Globus pallidus (tissue), 1 donor: ENCODE measurements at regions not wholly inside any gene's neighbourhood (a gene's known extent, or its start where the extent isn't known, plus 50 kb on each side); places are given as distances from the start of the nearest gene placed in this dataset.

Experiments
- DNase-seq: peaks from one replicate; pipeline ENCODE4 v3.0.0-alpha.2; 2015; ENCODE audit warnings: low spot score

DNA sequence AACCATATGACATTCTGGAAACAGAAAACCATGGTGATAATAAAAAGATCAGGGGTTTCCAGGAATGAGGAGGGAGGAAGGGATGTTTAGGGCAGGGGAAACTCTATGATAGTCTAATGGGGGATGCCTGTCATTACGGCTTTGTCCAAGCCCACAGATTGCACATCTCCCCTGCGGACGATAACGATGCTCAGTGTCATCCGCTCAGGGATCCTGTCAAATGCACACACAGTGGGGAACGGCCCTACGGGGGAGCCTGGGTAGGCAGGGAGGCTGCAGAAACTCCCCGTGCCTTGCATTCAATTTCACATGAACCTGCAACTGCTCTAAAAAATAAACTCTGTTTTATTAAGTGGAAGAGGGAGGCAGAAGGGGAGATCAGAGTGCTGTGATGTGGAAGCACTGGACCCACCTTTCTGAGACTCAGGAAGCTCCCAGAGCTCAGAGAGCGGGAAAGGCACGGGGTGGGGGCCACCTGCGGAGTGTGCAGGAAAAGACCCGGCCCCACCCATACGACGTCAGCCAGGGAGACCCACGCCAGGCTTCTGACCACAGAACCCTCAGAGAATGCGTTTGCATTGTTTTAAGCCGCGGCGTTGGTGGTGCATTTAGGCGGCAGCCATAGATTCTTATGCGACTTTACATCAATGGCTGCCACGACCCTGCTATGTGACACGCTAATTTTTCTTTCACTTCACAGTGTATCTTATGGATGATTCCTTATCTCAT is 543.5 kb downstream of the BRD1 start:
- no peak for DNase-seq

GRCh38 chr22:49282596-49282995 is 545.1 kb downstream of the BRD1 start:
- DNase-seq = no peak

- DNase-seq = no peak
These were observed 546.0 kb downstream of the BRD1 start for GRCh38 chr22:49281467-49282340.

DNA sequence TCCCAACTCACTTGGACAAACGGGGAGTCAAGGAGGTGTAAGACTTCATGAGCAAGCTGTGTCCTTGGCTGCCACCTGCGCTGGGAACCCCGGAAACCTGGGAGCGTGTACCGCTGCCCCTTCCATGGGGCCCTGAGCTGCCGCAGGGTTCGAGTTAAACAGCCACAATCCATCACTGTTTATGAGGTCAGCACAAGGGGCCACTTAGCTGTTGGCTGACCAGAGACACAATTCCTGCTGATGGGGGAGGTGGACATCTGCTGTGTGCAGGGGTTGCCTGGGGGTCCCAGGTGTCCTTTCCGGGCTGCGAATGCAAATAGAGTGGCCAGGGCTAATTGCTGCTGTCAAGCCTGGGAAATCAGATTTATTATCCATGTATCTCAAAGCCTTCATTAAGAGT is 549.3 kb downstream of the BRD1 start:
- no peak for DNase-seq

GRCh38 chr22:49276567-49276966 is 551.1 kb downstream of the BRD1 start:
- DNase-seq = no peak

DNA sequence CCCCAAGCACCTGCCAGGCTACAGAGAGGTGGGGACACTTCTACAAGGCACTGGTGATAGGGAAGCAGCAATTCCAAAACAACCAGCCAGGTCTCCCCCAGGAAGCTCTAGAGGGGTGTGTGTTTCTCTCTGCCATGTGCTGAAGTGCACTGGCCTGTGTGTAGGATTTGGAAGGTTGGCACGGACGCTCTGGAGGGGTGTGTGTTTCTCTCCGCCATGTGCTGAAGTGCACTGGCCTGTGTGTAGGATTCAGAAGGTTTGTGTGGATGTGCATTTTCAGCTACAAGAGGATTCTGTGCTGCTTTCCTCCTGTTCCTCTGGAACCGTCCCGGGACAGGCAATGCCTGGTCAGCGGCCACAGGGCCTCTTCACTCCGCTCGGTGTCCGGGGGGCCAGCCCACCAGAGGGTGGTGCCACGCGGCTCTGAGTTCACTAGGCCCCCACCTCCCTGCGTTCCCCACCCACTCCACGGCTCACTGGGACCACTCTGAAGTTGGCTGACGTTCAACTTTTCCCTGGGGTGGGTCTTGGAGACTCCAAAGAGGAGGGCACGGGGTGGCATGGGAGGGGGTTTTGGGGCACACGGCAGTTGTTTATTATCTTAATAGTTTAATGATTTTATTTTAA is 552.8 kb downstream of the BRD1 start:
- no peak for DNase-seq

DNA sequence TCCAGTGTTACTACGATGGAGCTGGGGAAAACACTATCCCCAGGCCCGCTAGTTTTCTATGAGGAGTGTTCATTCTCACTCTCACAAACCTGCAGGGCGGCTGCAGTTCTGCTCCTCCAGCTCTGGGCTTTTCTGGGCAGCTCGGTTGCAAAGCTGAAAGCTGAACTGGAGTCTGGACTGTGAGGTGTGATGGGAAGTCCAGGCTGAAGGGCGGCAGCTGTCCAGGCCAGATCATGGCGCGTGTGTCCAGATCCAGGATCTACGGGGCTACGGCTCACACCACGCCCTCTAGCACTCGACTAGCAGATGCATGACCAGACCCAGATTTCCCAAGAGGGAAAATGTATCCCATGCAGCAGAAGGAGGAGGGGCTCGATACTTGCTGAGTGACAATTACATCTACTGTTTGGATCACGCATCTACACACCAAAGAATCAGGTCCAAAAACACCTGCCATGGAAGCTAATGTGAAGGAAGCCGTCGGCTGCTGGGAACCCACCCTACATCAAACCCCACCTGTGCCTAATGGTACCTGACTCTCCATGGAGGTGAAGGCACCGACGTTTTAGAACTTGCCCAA is 555.0 kb downstream of the BRD1 start:
- DNase-seq = no peak

- DNase-seq = no peak
These were observed 555.8 kb downstream of the BRD1 start for GRCh38 chr22:49271831-49272230.

DNA sequence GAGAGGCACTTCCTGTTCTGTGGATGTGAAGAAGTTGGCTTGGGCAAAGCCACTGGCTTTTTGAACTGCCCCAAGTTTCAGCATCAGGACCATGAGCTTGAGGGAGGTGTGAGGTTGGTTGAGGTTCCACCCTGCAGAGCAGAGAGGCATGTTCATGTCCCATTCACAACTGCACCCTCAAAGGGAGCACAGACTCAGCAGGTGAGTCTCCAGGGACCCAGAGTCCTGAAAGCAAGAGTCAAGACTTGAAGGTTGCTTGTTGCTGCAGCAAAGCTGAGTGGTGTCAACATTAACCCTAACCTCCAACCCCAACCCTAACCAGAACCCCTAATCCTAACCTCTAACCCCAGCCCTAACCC is 556.3 kb downstream of the BRD1 start:
- DNase-seq = no peak

- no peak for DNase-seq
These were observed 556.9 kb downstream of the BRD1 start for GRCh38 chr22:49270595-49271368.

- DNase-seq = no peak
These were observed 557.7 kb downstream of the BRD1 start for GRCh38 chr22:49269928-49270327.

GRCh38 chr22:49269371-49269770 is 558.3 kb downstream of the BRD1 start:
- no peak for DNase-seq

DNA sequence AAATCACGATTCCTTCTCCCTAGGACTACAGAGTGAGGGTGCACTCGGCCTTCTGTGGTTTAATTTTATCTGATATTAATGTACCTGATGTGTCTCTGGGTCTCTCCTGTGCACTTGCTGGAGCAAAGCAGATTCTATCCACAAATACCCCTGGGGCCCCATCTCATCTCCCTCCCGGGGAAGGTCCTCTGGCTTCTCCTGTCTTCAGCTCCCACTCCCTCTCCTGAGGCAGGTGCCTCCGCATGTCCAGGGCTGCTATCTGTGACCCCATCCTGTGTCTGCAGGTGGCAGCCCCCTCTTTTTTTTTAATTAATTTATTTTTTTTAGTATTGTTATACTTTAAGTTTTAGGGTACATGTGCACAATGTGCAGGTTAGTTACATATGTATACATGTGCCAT is 558.7 kb downstream of the BRD1 start:
- DNase-seq = no peak

DNA sequence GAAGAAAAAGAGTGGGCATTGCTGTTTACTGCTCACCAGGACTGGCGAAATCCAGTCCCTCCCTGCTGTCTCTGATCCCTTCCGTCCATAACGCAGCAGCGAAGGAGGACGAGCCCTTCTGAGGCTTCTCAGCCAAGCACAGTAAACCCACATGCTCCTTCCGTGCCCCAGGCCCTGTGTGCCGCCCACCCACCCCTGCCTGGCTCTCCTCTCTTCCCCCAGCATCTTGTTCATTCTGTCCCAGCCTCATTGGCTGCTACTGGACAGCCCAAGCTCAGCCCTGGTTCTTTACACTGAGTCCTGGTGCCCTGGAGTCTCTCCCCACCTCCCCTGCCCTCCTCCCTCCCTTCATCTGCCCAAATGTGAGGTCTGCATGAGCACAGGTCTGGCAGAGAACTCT is 559.7 kb downstream of the BRD1 start:
- DNase-seq = no peak

DNA sequence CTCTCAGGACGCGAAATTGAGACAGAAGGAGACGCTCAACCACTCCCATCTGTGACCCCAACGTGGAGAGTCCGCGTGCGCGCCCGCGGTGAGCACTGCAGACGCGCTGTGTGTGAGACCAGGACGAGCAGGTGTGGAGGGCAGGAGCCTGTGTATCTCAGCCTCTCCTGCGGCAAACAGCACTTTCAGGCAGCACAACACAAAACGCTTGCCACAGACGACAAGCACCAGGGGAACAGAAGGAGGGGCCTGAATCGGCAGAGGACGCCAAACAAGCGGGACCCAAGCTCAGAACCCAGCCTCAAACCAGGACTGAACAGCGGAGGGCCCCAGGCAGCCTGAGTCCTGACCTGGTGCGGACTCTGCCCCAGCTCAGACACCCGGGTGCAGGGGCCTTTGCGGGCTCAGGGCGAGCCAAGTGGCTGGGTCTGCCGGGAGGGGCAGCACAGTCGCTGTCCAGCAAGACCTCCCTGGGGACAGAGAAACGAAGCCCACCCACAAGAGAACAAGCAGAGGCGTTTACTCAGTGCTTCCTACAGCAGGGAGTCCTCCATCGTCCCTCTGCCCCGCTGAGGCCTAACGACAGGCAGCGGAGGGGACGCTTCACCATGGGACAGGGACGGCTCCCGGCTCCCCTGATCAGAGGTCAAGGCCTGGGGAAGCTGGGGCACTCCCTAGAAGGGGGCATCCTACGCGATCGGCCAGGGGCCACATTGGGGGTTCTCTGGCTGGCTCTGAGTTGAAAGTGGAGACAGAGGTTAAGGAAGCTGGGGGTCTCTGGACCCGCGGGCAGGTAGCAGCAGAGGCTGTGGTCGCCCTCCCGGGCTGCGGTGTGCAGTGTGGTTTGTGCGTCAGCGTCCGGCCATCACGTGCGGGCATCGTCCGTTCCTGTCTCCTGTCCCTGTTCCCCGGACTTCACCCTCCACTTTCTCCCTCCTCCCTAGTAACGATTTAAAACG is 560.8 kb downstream of the BRD1 start:
- DNase-seq = no peak

- no peak for DNase-seq
These were observed 563.0 kb downstream of the BRD1 start for GRCh38 chr22:49264696-49265095.

- DNase-seq = no peak
These were observed 564.6 kb downstream of the BRD1 start for GRCh38 chr22:49263101-49263500.

DNA sequence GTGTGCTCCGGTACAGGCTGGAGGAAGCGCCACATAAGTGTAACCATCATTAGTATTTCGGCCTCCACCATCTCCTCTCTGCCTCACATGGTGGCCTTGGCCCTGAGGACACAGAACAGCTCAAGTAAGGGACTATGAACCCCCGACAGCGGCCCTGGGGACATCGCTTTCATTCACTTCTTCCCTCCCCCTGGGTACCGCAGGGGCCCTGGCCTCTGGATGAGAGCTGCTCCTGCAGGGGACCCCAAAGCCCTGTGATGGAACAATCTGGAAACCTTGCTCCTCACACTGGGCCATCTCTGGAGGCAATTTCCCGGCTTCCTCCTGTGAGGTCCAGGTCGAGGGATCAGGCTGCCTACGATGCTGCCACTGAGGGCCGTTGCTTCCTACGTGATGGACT is 565.5 kb downstream of the BRD1 start:
- DNase-seq = no peak

DNA sequence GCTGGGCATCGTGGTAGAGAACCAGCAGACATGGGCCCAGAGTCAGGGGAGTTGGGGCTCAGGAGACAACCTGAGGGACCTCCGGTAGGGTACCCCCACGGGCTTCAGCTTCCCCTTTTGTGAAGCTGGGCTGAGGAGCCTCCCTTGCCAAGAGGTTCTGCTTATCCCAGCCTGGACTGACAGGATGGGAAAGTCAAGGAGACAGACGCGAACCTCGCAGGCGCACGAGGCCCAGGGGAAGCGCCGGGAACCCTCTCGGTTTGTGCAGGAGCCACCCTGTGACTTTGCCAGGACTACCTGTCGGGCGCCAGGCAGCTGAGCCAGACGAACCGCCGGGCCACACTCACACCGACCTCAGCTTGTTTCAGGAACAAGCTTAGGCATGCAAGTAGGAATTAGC is 566.1 kb downstream of the BRD1 start:
- DNase-seq = no peak

- no peak for DNase-seq
These were observed 566.7 kb downstream of the BRD1 start for GRCh38 chr22:49260681-49261580.
